ENCODE measurements at regions not wholly inside any gene's neighbourhood (a gene's known extent, or its start where the extent isn't known, plus 50 kb on each side); places are given as distances from the start of the nearest gene placed in this dataset.
"Not testable (repeated sequence)": the region's sequence is repeated elsewhere in the genome, so short reads cannot be mapped to it uniquely, and the experiment has no call there.

- TF ChIP-seq CTCF, POLR2A, POLR2AphosphoS5 (IDR thresholded peaks at IDR 0.05): not testable (repeated sequence)
These were observed 205.6 kb downstream of the SPIN4 start for GRCh38 chrX:63145526-63145925.
